Kasumi-1 (cell line): ENCODE measurements at regions not wholly inside any gene's neighbourhood (a gene's known extent, or its start where the extent isn't known, plus 50 kb on each side); places are given as distances from the start of the nearest gene placed in this dataset.

Experiments
- DNase-seq, 2 experiments: peaks; one replicate each; lab custom pipeline; 2025; lab: John Stamatoyannopoulos, UW

DNA sequence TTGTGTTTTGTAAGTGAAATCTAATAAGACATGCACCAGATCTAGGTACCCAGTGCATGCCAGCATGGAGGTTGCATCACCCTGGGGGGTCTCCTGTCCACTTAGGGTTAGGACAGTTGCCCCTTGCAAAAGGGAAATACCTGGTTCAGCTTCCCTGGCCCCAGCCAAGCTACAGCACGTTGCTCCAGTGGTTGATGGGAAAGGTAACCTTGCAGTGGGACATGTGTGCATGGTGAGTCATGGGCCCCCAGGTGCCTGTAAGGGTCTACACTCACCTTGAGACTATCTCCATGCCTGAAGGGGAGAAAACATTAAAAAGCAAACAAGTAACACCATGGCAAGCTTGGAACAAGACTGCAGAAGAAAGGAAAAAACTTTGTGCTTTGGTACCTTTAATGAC is 143.9 kb downstream of the LSM5 start:
- DNase-seq, result no peak

DNA sequence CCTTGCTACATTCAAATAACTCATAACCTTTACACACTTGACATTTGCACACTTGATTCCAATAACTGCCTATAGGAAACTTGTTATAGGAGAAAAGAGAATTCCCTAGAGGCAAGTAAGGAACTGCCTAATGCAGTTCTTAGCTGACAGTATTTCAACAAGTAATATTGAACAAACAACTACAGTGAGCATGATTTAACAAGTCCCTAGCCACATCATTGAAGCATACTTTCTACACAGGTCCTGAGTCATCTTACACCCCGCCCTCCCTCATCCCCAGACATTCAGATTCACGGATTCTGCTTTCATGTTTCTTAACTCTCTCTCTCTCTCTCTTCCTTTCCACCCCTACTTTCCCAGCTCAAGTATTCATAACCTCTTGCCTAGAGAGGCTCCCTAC is 153.5 kb downstream of the LSM5 start:
- no peak for DNase-seq

DNA sequence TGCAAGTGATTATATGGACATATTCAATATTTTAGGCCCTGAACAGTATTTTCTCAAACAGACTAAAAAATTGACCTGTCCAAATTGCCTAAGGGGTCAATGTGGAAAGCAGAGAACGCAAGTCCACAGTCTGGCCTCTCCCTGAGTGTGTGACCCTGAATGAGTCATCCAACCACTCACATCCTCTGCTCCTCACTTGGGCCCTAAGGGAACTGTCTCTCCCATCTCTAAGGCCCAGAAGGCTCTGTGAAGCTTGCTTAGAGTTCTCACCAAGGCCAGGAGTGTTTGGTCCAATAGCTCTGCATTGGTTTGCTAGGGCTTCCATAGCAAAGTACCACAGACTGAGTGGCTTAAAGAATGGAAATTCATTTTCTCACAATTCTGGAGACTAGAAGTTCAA is 155.1 kb downstream of the LSM5 start:
- no peak for DNase-seq

DNA sequence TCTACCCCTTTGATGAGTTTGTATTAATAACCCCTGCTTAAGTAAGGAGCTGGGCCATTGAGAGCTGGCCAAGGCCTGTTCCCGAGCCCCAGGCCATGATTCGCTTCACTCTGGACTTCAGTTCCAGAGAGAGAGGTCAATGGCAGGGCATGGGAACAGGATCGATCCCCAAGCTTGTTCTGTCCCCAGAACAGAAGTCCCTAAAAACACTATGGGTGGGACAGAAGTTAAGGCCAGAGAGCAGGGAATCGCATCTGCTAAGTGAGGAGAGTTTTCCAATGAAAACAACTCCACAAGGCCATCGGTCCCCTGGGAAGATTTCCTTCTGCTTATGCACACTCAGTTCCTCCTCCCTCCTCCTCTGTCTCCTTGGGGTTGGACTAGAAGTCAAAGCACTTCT is 159.6 kb downstream of the LSM5 start:
- DNase-seq, result no peak

DNA sequence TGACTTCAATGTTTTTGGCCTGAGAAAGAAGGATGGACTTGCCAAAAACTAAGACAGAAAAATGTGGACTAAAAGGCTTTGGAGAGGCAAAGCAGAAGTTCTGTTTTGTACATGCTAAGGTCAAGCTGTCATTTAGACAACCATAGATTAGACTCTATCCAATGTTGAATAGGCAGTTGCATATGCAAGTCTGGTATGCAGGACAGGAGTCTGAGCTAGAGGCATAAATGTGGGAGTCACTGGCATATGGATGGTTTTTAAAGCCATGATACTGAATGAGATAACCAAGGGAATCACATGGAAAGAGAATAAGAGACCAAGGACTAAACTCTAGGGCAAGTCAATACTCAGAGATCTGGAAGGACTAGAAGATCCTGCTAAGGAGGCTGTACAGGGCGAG is 164.1 kb downstream of the LSM5 start:
- DNase-seq, result no peak

DNA sequence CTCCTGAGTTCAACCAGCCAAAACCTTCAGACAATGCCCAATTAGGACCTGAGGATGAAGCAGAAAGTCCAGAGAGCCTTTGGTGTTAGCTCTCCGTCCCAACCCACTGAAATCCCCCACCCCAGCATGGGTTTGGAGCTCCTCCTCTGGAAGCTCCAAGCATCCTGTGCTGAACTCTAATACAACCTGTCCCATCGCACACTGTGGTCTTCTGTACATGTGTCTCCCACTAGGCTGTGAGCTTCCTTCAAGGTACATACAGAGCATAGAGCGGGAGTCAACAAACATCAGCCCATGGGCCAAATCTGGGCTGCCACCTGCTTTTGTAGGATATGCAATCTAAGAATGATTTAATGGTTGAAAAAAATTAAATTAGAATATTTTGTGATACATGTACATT is 166.5 kb downstream of the LSM5 start:
- no peak for DNase-seq

DNA sequence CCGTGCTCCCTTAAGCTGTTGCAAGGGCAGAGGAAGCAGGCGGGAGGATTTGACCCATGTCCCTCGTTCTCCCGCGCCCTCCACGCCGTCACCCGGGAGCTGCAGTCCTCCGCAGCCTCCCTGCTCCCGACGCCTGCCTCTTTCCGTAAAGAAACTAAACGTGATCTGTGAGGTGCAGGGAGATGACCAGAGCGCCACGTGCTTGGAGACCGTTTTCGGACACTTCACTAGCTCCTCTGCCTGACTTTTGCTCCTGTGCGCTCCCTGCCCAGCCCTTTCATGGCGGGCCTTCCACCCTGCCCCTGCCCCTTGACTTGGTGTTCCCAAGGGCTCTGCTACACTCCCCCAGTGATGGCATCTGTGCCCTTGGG is 171.2 kb downstream of the LSM5 start:
- DNase-seq, result no peak

DNA sequence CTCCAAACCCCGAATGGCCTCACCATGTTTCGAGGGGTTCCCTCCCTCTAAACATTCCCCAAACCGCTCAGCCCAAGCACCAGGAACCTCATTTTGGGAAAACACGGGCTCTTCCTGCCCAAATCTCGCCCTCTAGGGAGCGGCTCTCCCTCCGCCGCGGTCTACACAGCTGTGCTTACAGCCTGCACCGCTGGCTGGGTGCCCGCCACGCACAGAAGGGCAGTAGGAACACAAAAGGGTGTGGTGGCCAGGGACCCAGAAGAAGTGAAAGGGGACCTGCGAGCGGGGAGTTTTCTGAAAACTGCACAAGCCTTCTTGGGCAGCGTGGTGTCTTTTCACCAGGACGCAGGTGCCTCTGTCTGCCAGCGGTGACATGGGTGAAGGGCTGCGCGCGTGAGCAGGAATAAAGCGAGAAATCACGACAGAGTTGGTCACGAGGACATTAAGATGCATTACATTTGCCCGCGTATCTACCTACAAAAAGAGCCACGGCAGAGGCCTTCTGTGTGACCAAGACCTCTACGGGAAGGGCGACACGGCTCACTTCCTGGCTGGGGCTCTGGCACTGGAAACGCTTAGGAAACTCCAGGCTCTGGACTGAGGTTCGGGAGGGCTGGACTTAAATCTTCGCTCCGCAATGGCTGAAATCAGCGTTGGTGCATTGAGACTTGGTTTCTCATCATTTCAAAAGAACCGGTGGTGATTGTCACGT is 171.7 kb downstream of the LSM5 start:
- DNase-seq, result no peak

DNA sequence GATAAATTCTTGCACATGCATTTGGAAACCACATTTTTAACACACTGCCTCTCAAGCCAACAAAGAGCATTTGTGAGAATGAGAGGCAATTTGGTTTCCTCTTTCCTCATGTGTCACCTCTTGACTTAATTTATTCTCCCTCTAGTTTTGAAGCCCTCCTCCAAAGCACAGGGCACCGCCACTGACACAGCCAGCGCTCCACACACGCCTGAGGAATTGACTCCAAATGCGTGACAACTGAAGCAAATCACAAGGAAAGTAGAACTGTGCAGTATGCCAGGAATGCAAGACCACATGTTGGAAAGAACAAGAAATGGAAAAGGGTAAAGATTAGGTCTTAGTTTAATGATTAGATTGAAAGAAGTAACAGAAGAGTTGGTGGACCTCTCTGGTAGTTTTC is 173.3 kb downstream of the LSM5 start:
- no peak for DNase-seq

DNA sequence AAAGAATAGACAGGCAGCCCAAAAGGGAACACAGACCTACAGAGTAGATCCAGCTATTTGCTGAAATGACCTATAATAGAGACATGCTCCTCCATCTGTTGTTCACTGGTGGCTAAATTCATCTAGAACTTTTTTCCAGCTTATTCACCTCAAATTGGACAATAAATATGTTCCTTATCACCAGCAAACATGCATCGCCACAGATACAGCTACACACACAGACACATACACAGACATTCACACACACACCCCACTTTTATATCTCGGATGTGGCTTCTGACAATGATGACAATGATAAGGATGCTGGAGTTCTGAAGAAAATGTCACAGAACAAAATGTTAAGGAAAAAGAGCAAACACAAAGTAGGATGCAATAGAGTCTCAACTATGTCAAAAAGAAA is 175.4 kb downstream of the LSM5 start:
- DNase-seq, result no peak

DNA sequence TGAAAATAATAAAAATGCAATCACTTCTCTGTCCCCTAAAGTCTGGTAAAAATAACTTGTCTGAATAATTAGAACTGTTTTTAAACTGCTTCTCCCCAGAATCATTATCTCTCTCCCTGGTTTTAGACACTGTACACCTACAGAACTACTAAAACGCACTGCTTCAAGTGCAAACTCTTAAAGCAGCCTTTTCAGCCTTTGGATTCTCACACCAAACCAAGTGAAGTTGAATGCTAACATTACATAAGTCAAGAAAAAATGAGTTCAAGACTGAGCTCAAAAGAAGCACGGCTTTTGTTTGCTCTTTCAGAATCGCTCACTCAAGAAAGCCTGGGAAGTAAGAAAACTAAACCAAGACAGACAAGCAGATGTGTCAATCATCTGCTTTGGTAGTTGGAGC is 188.8 kb downstream of the LSM5 start:
- DNase-seq, result no peak

DNA sequence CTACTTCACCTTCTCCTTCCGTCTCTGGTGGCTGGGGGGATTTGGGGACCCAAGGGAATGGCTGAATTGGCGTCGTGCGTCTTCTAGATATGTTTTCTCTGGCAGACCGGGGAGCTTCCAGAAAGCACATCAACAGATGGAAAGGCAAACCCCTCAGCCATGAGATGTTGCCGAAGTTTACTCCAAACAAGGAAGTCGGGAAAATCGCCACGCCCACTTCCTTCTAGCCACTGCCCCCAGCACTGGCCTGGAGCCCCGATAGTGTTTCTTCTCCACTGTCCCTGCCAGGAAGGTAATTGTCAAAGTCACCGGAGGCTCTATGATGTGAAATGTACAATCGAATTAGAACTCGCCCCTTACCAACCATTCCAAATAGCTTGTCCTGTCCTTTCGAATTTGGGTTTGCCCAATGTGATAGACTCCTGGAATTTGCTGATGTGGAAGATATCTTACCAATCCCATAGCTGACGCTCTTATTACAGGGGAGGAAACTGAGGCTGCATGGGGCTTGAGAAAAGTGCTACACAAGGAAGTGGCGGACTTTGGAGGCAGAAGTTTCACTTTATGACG is 191.0 kb downstream of the LSM5 start:
- no peak for DNase-seq

DNA sequence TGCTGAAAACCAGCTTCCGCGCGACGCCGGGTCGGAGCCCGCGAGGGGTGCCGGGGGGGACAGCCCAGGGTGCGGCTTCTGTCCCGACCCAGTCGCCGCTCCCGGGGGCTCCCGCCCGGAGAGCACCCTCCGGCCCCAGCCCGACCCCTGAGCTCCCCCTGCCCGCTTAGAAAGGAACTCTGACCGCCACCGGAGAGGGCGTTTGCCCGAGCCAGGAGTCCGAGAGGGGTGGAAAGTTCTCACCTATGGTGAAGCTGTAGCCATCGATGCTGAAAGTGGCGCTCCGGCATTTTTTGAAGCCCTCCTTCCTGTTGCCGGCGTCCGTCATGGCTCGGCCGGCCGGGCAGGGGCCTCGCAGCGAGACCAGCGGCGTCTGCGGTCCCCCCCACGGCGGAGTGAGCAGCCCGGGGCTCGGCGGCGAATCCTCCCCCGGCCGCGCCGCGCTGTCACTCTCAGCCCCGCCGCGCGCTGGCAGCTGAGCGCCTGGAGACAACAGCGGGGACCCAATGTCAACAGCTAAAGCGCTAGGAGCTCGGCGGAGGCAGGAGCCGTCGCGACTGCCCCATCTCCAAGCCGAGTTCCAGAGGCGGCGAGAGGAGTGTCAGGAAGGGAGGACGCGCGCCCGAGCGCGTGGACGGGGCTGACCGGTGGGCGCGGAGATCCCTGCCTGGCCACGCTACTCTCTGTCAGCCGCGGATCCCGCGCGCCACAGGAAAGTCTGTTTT is 191.6 kb downstream of the LSM5 start:
- no peak for DNase-seq

DNA sequence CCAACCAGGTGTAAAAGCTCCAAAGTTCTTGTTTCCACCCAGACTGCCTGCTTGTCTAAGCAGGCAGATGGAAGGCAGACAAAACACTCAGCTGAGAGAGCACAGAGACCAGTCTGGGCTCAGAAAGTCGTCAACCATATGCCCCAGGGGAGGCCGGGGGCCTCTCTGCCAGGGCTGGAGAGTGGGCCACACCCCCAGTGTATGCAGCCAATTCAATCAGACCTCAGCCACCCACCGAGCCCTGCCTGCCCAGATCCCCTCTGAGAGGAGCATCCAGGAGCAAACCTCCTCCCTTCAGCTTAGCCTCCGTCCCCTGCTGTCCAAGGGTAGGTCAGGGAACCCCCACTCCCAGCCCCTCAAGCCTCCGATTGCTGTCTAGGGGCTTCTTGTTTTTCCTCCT is 196.3 kb downstream of the LSM5 start:
- DNase-seq, result no peak

DNA sequence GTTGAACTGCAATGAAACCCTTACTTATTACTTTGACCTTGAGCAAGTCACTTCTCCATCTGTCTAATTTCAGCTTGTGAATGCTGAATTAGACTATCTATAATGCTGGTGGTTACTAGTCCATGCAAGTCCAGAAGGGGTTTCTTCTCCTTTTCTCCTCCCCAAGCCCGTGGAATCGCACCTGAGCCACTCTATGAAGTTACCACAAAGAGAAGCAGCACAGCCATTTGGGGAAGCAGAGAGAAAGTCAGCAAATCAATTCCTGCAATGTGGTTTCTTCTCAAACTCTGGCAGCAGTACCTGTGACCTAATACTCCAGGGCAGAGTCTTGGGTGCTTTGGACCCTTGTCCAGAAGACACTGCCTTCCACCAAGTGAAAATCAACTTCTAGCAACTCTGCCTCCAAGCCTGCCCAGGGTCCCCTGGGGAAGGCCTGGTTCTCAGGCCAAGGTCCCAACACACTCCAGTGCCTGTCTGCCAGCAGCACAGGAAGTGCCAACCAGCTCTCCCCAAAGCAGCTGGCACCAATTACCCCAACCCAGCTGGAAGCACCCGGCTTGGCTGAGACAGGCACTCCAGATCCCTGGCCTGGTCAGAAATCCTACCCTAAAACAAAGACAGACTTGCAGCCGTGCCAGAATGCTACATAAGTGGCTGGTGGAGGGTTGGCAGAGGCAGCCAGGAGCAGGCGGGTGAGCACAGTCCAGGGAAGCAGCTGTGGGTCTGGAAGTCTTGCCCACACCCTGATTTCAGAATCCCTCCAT is 200.3 kb downstream of the LSM5 start:
- no peak for DNase-seq

DNA sequence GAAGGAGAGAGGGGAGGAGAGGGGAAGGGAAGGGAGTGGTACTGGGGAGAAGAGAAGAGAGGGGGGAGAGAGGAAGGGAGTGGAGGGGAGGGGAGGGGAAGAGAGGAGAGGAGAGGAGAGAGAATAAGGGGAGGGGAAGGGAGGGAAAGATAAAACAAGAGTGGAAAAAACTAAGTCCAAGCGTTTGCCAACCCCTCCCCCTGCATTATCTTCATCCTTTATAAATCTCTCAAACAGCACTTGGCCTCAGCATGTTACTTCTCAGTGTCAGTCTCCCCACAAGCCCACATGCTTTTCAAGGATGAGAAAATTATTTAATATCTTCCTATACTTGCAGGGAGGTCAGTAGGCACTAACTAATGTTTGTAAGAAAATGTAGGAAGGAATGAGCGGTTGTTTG is 204.5 kb downstream of the LSM5 start:
- no peak for DNase-seq

DNA sequence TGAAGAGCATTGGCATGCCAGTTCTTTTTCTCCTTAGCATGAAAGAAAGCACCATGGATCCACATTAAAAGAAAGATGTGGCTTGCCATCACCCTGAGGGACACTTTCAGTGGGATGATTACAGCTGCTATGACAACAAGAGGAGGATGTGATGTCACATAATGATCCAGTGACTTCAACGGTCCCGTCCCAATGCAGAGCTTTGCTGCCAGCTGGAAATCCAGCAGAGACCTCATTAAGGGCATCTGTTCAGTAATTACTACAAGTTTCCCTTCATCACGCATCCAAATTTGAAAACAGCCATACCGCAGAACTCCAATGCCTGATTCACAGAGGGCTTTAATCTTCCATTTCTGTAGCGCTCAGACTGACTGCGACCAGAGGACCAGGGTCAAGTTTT is 206.6 kb downstream of the LSM5 start:
- DNase-seq, result no peak

DNA sequence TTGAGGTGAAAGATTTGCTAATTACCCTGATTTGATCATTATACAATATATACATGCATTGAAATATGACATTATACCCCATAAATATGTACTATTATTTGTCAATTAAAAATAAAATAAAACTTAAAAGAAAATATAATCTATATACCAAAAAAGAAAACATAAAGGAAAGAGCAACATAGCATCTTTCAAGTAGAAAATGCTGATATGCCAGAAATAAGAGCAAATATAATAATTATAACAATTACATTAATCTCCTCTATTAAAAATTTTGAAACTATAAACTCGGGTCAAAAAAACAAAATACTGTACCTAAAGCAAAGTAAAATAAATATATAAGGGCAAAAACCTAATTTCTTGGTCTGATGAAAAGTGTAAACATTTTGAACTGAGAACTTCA is 209.3 kb upstream of the PDE1C start:
- DNase-seq, result no peak

DNA sequence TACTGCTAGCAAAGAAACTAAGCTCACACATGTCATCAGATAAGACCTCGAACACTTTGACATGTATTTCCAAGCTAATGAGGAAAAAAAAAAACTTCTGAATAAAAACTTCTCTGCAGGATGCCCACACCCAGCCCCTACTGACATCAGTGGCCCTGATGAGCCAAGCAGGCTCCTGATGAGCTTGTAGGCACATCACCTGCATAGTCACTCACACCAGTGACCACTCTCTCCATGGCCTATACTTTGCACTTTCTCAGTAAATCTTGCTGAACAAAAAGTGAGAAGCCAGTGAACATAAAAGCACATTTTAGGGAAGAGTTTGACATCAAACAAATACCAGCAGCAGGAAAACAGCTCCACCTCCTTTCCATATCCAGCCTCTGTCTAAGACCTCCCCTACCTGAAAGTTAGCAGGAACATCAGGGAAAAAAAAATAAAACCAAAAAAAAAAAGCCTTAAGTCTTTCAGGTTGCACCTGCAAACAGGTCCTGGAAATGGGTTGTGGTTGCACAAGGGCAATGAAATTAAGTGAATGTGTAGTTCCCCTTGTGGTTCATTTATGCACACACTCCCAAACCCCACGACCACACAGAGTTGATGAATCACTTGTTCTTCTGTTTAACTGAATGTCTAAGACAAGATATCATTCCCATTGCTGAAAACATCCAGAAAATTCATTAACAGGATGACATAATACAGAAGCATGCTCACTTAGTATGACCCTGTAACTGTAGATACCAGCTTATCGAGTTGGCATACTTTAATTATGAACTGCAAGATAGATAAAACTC is 205.2 kb upstream of the PDE1C start:
- DNase-seq, result peak in 1 of 2 experiments; percentile 9

DNA sequence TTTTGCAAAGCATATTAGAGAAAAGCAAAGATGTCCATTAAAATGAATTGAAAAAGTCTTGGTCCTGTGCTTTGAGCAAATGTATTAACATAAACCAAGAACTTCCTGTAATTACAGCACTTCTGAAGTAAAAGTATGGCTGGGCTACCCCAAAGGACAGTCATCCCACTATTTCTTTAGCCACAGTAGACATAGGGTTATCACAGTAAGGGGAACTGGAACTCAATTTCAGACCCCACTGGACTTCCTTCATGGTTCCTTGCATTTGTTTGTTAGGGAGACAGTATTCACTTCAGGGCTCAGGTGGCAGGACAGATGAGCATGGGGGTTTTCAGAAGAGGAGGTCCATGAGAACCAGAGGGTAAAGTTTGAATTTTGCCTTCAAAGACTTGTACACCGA is 203.1 kb upstream of the PDE1C start:
- DNase-seq, result no peak

DNA sequence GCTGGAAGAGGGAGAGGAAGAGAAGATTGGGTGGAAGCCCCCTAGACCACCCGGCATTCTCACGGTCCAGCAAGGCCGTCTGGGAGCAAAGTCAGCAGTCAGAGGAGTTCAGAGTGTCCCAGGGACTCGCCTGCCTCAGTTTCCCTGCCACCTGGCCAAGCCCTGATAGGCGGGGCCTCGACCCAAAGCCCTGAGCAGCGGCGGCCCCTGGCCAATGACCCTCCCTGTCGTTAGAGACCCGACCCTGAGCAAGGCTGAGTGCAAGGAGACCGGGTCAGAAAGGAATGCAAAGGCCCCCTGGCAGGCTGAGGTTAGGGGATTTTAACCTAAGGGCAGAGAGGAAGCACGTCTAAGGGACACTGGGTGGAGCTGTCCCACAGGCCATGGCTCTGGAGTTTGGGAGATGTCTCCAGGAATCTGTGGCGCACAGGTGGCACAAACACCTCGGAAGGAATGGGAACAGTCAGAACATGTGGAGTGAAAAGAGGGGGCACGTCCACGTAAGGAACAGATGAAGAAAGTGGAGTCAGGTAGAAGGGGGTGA is 196.8 kb upstream of the PDE1C start:
- no peak for DNase-seq
